ENCODE measurements at regions not wholly inside any gene's neighbourhood (a gene's known extent, or its start where the extent isn't known, plus 50 kb on each side); places are given as distances from the start of the nearest gene placed in this dataset.
A peak's percentile ranks its signal among the peaks of the same experiment; 100 is the strongest.

- ChIA-PET POLR2A (no interaction called here), CTCF (no interaction called here)
- TF ChIP-seq REST (IDR thresholded peaks at IDR 0.05; ENCODE audit: insufficient read depth in 1 of 2, low read depth in 2 of 2, low read length in 1 of 2) (no peak), TCF7L2 (IDR thresholded peaks at IDR 0.05; ENCODE audit: low read depth, low read length) (no peak), POLR2AphosphoS5 (IDR thresholded peaks at IDR 0.05; ENCODE audit: low read depth, low read length) (no peak), SIN3A (IDR thresholded peaks at IDR 0.05; ENCODE audit: borderline replicate concordance, insufficient read depth, low read depth, low read length) (no peak), CTCF (IDR thresholded peaks at IDR 0.05) (no peak)
- no peaks in the 10 kb centered on the region for H3K9me3 ChIP-seq (ENCODE audit: control insufficient read depth, insufficient read depth, low read depth, low read length)
- H3K36me3 ChIP-seq (ENCODE audit: control insufficient read depth, insufficient read depth, low read length): no peaks in the 10 kb centered on the region
- no peak for DNase-seq (ENCODE audit: low read depth, low spot score)
- intact Hi-C loops (cut with micrococcal nuclease; ENCODE audit: unreplicated experiment): no loop called here
- H3K4me1 ChIP-seq (ENCODE audit: control insufficient read depth, insufficient read depth, low read length): peaks cover 4% of the 10 kb centered on the region; the same call in 1 of the 2 replicates
- H3K27me3 ChIP-seq (ENCODE audit: control insufficient read depth, insufficient read depth, low read length): no peaks in the 10 kb centered on the region
- no TSS peak for BruUV-seq (replicated peaks)
- H3K27ac ChIP-seq (ENCODE audit: low read length): no peak overlapping the region
- in situ Hi-C loops (cut with HindIII; ENCODE audit: low pct_unique_long_range_greater_than_20kb, low sequenced_read_pairs): no loop called here
- H3K4me3 ChIP-seq (ENCODE audit: low read depth in 2 of 2, low read length in 2 of 2): no peak overlapping the region
- ATAC-seq: no peak
Measured at GRCh38 chr6:4403023-4403752, 267.8 kb upstream of the ECI2 start.

GRCh38 chr6:4402477-4402976 lies 267.2 kb upstream of the ECI2 start:
- no TSS peak for BruUV-seq (replicated peaks)
- peak; percentile 42 for DNase-seq (ENCODE audit: low read depth, low spot score)
- Histone ChIP-seq H3K4me3 (ENCODE audit: low read depth in 2 of 2, low read length in 2 of 2) (no peak overlapping the region), H3K27ac (ENCODE audit: low read length) (no peak overlapping the region), H3K9me3 (ENCODE audit: control insufficient read depth, insufficient read depth, low read depth, low read length) (no peaks in the 10 kb centered on the region), H3K27me3 (ENCODE audit: control insufficient read depth, insufficient read depth, low read length) (no peaks in the 10 kb centered on the region), H3K36me3 (ENCODE audit: control insufficient read depth, insufficient read depth, low read length) (no peaks in the 10 kb centered on the region), H3K4me1 (ENCODE audit: control insufficient read depth, insufficient read depth, low read length) (peaks cover 4% of the 10 kb centered on the region; the same call in 1 of the 2 replicates)
- CTCF ChIA-PET: no interaction called here
- ATAC-seq: peak; percentile 60; the same call in 1 of the 2 replicates
- intact Hi-C loops (cut with micrococcal nuclease; ENCODE audit: unreplicated experiment) (no loop called here), in situ Hi-C loops (cut with HindIII; ENCODE audit: low pct_unique_long_range_greater_than_20kb, low sequenced_read_pairs) (no loop called here)
- POLR2A ChIA-PET: no interaction called here
- TF ChIP-seq REST (IDR thresholded peaks at IDR 0.05; ENCODE audit: insufficient read depth in 1 of 2, low read depth in 2 of 2, low read length in 1 of 2) (no peak), TCF7L2 (IDR thresholded peaks at IDR 0.05; ENCODE audit: low read depth, low read length) (no peak), CTCF (IDR thresholded peaks at IDR 0.05) (no peak), SIN3A (IDR thresholded peaks at IDR 0.05; ENCODE audit: borderline replicate concordance, insufficient read depth, low read depth, low read length) (no peak), POLR2AphosphoS5 (IDR thresholded peaks at IDR 0.05; ENCODE audit: low read depth, low read length) (no peak)

All from Panc1 (cell line).